GM18868 (cell line): ENCODE measurements at regions not wholly inside any gene's neighbourhood (a gene's known extent, or its start where the extent isn't known, plus 50 kb on each side); places are given as distances from the start of the nearest gene placed in this dataset.
"Not testable (repeated sequence)": the region's sequence is repeated elsewhere in the genome, so short reads cannot be mapped to it uniquely, and the experiment has no call there.

Source experiments
- ATAC-seq: cut with Tn5 transposase; IDR thresholded peaks from one replicate; pipeline ENCODE4 v1.9.1; 2021; ENCODE audit warnings: mild to moderate bottlenecking, moderate library complexity; ENCODE audit not compliant: unreplicated experiment

DNA sequence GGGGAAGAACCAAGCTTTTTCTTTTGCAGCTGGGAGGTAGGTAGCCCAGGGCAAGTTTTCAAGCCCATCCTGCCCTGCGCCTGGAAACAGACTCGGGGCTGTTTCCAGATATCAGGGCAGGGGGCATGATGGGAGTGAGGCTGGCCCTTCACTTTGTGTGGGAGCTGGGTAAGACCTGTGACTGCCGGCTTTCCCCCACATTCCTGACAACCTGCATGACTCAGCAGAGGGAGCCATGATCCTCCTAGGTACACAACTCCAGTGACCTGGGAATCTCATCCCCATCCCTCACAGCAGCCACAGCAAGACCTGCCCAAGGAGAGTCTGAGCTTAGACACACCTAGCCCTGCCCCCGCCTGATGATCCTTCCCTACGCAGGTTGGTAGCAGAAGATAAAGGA is 280.8 kb downstream of the SOX4 start:
- no peak for ATAC-seq

DNA sequence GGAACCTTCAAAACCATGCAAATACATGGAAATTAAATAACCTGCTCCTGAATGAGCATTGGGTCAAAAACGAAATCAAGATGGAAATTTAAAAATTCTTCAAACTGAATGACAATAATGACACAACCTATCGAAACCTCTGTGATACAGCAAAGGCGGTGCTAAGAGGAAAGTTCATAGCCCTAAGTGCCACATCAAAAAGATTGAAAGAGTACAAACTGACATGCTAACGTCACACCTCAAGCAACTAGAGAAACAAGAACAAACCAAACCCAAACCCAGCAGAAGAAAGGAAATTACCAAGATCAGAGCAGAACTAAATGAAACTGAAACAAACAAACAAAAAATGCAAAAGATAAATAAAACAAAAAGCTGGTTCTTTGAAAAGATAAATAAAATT is 283.5 kb downstream of the SOX4 start:
- not testable (repeated sequence) for ATAC-seq

DNA sequence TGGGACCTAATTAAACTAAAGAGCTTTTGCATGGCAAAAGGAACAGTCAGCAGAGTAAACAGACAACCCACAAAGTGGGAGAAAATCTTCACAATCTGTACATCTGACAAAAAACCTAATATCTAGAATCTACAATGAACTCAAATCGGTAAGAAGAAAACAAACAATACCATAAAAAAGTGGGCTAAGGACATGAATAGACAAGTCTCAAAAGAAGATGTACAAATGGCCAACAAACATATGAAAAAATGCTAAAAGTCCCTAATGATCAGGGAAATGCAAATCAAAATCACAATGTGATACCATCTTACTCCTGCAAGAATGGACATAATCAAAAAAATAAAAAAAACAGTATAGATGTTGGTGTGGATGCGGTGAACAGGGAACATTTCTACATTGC is 286.7 kb downstream of the SOX4 start:
- not testable (repeated sequence) for ATAC-seq

DNA sequence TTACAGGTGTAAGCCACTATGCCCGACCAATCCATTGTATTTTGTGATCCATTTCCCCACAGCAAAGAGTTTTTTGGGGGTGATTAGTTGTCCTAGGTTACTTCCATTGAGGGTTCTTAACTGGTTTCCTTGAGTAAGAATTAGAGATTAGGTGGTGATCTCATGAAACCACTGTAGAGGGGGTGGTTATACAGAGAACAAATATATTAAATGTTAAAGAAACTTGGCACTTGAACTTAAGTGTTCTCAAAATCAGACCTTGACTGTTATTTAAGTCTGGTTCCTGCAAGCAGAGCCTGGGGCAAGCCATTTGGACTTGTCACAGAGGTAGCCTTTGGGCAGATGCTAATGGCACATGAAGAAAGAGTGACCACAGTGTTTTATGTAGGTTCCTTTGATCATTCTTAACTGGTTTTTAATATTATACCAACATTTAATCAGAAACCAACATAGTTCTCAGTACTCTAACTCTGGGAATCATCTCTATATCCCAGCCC is 288.5 kb downstream of the SOX4 start:
- no peak for ATAC-seq

DNA sequence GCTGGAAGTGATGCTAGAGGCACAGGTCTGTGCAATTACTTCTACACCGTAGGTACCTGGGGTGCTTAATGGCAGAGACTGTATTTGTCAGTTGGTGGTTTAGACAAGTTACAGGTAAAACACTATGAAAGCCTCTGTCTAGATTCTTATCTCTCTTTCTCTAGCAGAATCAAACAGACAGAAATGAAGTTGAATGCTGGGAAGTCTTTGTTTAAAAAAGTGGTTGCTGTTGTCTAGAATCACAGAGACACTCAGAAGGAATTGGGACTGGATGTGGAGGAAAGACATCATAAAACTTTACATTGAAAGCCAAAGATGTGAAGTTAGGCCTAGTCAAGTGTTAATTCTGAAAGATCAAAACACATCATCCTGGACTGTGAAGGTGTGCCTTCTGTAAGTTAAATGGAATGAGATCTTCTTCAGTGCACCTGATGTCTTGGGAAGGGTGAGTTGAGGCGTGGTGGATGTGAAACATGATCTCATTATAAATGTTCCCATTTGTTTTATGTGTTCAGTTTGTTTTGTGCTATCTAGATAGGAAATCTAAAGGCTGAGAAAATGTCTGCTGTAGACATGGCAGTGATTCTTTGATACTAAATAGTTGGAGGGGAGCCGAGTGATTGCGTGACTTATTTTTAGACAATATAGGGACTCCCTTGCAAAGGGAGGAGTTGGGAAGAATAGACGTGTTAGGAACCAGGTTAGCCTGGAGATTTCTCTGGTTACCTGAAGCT is 290.2 kb downstream of the SOX4 start:
- no peak for ATAC-seq

DNA sequence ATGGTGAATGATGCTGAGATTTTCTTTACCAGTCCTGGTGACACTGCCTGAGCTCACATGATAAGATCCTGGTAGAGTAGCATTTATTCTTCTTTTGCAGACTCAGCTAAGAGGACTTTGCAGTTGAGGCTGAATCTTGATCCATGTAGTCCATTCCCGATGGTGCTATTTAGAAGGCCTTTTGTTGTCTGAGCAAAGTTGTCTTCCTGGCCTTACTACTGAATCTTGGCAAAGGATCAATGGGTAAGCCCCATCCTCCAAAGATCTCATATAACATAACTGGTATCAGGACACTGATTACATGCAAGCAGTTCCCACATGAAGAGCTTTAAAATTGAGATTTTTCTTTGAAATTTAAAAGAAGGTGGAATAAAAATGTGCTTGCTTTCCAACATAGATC is 291.6 kb downstream of the SOX4 start:
- no peak for ATAC-seq

DNA sequence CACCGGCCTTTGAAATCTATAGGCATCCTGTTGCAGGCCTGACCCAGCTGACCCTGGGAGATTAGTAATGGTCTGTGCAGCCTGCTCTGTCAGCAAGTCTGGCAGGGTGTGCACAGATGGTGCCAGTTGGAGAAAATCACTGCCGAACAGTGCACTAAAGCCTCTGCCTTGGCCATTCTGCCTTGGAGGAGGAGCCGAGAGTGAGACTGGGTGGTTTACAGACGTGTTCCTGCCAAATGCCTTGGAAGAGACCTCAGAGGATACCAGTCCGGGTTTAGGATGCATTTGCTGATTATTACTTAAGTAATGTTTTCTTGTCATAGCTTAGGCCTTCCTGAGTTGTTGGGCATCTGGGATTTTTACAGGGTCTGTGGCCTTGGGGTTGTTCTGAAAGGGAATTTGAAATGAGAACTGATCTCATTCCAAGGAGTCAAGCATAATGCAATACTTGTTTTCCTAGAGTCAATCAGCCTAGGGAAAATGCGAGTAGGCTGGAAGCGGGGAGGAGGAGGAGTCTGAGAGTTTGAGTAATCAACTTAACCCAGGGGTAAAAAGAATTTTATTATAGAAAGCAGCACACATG is 292.1 kb downstream of the SOX4 start:
- no peak for ATAC-seq

DNA sequence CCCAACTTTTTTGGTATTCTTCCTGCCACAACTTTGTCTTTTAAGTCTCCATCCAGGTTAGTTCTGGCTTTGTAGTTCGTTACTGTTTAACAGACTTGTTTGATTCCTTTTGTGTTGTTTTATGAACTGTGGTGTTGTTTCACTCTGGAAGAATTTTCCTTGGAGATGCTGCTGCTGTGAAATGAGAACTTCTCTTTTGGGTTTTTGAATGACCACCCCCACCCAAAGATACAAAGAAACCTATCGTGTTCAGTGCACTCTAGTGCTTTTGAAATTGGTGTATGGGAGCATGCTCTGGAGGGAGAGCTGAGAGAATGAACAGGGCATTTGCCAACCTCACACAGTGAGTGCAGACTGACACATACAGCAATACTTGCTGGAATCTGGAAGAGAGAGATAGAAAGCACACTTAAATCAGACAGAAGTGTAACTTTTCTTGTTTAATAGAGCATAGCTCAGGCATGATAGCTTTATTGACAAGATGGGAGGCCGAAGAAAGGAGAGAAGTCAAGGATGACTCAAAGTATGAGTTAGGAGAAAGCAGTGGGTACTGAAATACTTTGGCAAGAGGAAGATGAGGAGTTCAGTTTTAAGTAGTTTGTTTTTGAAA is 293.1 kb downstream of the SOX4 start:
- no peak for ATAC-seq

DNA sequence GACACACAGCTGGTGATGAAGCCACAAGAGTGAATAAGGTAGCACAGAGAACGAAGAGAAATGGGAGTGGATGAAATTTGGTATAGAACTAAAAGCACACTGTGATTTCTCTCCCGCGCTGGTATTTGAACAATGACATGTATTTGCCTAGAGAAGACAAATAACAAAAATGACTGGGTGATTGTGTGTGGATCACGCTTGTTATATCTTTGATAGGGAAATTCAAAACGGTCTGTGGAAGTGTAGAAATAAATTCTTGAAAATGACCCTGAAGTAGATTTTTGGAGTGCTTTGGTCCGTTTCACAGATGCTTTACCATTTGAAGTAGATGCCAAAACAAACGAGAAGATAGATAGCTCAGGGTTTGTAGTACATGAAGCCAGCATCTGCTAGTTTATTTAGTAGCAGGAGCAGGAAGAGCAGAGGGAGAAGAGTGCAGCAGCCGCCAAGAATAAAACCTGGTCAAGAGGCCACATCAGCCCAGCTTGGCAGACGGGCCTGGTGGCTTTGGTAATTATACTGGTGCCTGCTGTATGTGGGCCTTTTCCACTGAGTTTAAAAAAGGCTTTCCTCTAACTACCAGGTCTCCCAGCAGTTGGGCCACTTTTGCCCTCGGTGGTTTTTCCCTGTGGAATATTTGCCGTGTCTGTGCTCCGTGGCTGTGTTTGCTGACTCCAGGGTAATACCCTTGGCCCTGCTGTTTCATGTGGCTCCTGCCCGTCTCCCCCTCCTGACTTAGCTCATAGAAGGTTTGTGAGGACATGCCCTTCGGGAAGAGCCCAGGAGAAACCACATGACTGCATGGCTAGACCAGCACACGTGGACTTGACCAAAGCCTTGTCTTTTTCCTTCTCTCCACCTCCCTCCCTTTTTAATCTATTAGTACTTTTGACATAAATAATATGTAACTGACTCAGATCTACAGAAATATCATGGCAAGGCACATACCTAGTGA is 294.0 kb downstream of the SOX4 start:
- no peak for ATAC-seq

DNA sequence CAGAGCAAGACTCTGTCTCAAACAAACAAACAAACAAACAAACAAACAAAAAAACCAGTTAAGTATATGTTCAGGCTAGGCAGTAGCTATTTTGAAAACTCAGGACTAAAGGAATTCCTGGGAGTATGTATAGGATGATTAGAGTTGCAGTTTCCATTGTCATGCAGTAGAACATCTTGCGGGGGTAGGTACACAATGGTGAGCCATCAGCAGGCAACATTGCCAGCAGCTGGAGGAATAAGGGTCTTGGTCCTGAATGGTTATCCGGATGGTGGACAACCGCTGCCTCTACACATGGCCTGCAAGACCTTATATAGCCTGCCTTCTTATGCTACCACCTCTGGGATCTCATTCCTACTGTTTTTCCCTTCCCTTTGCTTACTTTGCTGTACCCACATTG is 297.5 kb downstream of the SOX4 start:
- ATAC-seq, result no peak

DNA sequence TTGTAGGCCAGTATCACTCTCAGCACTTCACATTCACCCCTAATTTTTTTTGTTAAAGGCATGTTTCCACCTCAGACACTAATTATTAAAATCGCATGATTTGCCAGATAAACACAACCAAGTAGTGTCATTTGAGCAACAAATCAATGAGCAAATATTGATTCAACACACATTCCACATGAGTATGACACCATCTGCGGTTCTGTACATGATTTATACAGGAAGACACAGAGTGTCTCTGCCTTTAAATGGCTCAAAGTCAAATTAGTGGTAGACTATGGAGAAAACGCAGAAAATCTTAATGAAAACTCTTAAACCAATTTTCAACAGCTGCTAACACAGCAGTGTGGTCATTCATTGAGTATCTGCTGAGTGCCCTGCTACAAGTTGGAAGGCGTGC is 300.2 kb downstream of the SOX4 start:
- no peak for ATAC-seq

DNA sequence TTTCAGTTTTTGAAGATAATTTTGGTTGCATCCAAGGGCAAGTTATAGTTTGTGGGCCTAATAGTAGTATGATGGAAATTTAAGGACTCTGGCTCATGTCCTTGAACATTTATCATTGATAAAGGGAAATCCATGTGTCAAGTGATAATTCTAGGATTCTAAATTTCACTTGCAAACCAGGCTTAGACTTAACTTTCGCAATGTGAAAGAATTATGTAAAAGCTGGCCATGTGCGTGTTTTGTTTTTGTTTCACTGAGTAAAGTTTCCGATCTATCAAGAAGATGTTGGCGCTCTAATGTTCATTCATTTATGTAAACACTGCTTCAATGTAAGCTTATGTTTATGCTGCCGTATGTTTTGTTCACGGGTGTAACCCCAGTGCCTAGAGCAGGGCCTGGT is 302.0 kb downstream of the SOX4 start:
- ATAC-seq, result no peak

DNA sequence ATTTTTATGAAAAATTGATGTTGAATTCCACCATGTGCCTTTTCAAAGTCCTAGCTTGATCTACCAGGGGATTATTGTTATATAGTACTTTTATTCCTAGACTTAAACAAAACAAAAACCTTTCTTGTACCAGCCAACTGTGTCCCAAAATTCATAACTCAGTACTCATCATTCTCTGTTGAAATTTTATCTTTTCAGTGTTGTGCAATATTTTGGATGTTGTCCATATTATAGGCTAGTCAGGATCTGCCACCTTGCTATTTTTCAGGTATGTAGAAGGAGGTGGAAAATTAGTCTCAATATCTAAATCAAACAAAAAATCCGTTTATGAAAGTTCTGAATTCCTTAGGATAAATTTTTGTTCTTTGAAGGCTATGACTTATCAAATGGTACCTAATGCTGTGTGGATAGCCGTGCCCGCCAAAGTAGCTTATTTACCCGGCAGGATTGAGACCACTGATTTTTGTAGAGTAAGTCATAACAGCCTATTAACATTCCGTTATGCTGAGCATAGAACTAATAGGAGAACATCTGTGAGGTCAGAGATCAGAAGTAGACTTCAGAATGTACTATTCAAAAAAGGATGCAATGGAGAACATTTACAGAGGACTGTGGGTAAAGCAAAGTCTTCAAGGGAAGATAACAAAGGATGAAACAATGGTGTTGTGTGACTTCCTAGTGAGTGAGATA is 304.7 kb downstream of the SOX4 start:
- ATAC-seq, result no peak

DNA sequence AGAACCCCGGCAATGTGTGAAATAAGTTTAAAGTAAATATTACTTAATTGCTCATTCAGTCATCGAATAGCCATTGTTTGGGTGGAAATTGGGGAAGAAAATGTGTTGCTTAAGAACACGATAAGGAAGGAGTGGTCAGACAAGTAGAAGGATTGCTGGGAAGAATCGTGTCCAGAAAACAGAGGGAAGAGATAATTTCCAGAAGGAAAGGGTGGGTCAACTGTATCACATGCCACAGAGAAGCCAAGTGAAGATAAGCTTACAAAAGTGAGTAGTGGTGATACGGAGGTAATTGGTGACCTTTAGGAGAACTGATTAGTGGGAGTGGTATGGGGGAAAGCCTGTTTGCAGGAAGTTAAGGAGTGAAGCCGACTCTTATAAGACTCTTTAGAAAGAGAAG is 306.2 kb downstream of the SOX4 start:
- no peak for ATAC-seq

DNA sequence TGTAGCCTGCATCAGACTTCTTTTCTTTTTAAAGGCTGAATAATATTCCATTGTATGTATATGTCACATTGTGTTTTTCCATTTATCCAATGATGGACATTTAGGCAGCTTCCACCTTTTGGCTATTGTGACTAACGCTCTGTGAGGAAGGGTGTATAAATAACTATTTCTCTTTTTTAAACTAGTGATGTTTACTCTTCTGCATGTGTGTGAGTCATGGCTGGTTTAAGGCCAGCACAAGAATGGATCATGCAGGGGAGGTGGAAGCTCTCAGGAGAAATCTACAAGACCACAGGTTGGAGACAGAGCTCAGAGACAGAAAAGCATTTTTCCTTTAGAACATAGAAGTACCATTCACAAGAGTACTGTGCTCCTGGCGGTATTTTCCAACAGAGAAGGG is 307.2 kb downstream of the SOX4 start:
- ATAC-seq, result no peak

DNA sequence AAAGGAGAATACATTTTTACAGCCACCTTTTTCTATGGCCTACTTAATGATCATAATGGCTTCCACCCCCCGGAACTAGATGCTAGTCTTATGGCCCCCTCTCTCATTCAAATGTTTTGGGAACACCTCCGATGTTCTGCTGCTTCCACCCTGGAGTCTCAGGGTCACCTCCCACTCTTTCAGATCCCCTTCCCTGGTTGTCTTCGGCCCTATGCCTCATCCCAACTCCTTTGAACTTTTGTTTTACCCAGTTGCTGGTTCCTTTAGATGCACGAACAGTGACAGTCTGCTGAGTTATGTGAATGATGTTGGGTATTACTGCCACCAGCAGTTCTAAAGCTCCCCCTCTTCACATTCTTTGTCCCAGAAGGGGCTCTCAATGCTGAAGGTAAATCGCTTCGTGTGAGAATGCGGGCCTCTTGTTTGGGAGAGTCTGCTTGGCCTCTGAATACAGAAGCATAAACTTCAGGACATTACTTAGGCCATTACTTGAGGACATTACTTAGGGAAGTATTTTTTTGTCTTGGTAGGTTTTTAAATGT is 309.1 kb downstream of the SOX4 start:
- no peak for ATAC-seq

DNA sequence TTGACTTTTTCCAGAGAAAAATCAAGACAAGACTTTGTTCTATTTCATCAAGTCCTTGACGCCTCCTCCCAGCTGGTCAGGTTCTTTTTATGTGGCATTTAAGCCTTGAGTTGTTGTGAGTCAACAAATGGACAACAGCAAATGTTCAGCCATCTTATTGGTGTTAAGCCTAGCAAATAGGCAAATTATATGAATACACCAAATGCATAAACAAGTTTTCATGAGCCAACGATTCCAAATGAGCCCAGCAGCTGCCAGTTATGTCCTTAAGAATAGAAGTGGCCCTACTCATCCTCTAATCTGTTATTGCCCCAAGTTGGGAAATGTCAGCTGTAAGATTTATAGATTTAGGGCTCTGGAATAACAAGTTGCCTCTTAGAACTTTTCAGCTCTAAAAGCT is 312.0 kb downstream of the SOX4 start:
- no peak for ATAC-seq

DNA sequence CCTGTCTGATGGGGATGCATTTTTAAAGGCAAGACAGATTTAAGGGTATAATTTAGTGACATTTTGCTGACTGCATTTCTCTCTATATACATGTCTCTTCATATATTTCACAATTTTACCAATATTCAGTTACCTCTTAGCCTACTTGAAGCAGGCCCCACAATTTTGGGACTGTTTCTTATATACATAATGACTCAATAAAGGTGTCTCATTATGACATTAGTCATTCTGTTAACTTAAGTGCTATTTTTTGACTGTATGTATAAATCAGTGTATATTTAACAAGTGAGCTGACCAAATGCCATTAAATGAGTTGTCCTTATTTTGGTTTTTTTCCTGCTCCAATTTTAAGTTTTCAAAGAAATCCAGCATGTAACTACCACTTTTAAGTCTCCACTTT is 313.3 kb downstream of the SOX4 start:
- no peak for ATAC-seq

DNA sequence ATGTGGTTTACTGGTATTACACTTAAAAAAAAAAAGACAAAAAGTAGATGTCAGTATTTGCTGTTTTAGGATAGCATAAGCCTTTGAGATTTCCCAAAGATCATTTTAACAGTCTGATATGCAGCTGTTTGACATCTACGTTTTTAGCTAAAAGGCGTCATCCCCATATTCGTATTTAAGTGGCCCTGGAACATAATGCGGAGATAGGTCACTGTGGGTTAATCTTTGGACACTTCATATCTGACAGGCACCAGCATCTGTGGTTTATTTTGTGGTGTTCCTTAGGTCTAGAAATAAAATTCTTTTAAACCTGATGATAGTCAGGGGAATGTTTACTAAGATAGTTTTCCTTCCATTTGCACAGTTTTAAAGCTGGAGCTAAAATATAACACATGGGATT is 313.7 kb downstream of the SOX4 start:
- no peak for ATAC-seq

DNA sequence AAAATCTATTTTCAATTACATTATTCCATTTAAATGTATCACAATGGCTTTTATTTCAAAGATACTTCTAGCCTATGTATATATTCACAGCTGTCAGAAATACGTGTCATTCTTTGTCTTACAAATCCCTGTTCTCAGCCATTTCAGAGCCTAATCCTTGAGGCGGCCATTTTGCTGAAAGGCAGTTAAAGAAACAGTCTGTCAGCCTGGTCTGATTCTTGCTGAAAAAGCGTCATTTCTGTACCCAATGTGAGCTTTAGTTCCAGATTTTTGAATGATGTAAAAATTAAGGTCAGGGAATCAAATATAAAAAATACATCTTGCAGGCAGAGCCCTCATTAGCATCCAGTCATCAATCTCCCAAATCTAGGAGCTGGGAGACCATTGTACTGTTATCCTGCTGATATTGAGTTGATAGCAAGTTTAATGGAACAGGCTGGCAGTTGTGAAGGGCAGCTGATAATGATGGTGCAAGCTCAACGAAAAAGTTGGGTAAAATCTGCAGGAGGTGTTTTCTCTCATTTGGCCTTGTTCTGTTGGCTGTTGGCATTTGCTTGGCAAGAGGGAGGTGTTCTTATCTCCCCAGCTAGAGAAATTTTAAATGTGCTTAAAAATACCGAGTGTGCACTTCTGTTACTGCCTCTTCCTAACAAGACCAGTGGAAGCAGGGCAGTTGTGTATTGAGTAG is 314.8 kb downstream of the SOX4 start:
- no peak for ATAC-seq
